Choroid plexus epithelial cell (primary cell): ENCODE measurements at regions not wholly inside any gene's neighbourhood (a gene's known extent, or its start where the extent isn't known, plus 50 kb on each side); places are given as distances from the start of the nearest gene placed in this dataset.

Experiments used
- DNase-seq: peaks from one replicate; pipeline ENCODE4 v3.0.0-alpha.2; 2010; ENCODE audit warnings: low read depth
- H3K4me3 ChIP-seq: 2 replicates; pipeline ENCODE4 v1.5.1; 2011; ENCODE audit warnings: low read depth, mild to moderate bottlenecking, control low read depth, low read length, moderate library complexity
- CTCF ChIP-seq: conservative IDR thresholded peaks from 2 replicates; pipeline ENCODE4 v1.5.1; 2011; ENCODE audit warnings: low read depth, mild to moderate bottlenecking, control low read depth, inconsistent platforms, low read length, moderate library complexity

- no peak overlapping the region for H3K4me3 ChIP-seq
- no peak for DNase-seq
- no peak for TF ChIP-seq CTCF
Observed at GRCh38 chr20:54372313-54372712, 103.1 kb upstream of the DOK5 start.

- no peak overlapping the region for H3K4me3 ChIP-seq
- DNase-seq: no peak
- no peak for TF ChIP-seq CTCF
Observed at GRCh38 chr20:54377992-54378773, 97.2 kb upstream of the DOK5 start.

GRCh38 chr20:54379893-54380584, 95.4 kb upstream of the DOK5 start:
- DNase-seq: no peak
- no peak for TF ChIP-seq CTCF
- H3K4me3 ChIP-seq: no peak overlapping the region

- TF ChIP-seq CTCF: no peak
- DNase-seq: no peak
- no peak overlapping the region for H3K4me3 ChIP-seq
Observed at GRCh38 chr20:54382419-54382818, 93.0 kb upstream of the DOK5 start.

GRCh38 chr20:54385746-54386145, 89.6 kb upstream of the DOK5 start:
- no peak overlapping the region for H3K4me3 ChIP-seq
- no peak for DNase-seq
- TF ChIP-seq CTCF: no peak

GRCh38 chr20:54389596-54390280, 85.7 kb upstream of the DOK5 start:
- H3K4me3 ChIP-seq: no peak overlapping the region
- DNase-seq: no peak
- TF ChIP-seq CTCF: no peak
